ENCODE measurements at regions not wholly inside any gene's neighbourhood (a gene's known extent, or its start where the extent isn't known, plus 50 kb on each side); places are given as distances from the start of the nearest gene placed in this dataset.

DNA sequence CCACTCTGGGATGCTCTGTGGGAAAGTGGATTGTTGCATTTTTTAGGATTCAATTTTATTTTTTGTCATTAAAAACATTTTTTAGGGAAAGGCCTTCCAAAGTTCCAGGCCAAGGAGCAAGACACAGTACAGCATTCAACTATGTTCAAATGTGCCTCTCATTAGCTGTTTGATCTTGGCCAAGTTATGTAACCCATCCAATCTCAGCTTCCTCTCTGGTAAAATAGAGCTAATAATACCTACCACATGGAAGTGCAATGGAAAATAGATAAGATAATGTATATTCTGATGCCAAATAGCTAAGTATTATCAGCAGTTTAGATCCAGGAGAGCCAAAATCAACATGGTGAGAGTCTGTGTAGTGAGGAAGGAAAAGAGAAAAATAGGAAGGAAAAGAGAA lies 220.3 kb upstream of the SESN3 start:
- H3K9me3 ChIP-seq (ENCODE audit: control insufficient read depth, insufficient read depth, low read length), result 0 out of 2 replicates have a peak, but pooled peaks cover 1% of the 10 kb centered on the region
- no peak overlapping the region for H4K91ac ChIP-seq (ENCODE audit: insufficient read depth, low read depth, low read length)
- no peaks in the 10 kb centered on the region for H3K36me3 ChIP-seq (ENCODE audit: control insufficient read depth, insufficient read depth, low read length)
- intact Hi-C loops (cut with micrococcal nuclease) (no loop called here), in situ Hi-C loops (cut with MboI; ENCODE audit: low sequenced_read_pairs) (no loop called here), dilution Hi-C loops (cut with HindIII; ENCODE audit: low sequenced_read_pairs, unreplicated experiment) (no loop called here)
- ChIA-PET CTCF (interaction anchor here (1.0 kb wide), 1 partner anchor 95 kb away, joined by 4 read pairs; no protein-coding TSS in a partner anchor), POLR2A (ENCODE audit: unreplicated experiment) (no interaction called here)
- no peak overlapping the region for H3K4ac ChIP-seq (ENCODE audit: low read depth, low read length)
- H3K9me1 ChIP-seq (ENCODE audit: insufficient read depth, low read length), result no peaks in the 10 kb centered on the region
- no peak overlapping the region for H4K8ac ChIP-seq (ENCODE audit: low read depth in 2 of 2, low read length in 2 of 2)
- no peak overlapping the region for H2BK20ac ChIP-seq (ENCODE audit: low read depth, low read length)
- H3K79me1 ChIP-seq (ENCODE audit: low read depth in 1 of 2, low read length in 2 of 2), result no peaks in the 10 kb centered on the region
- no peak overlapping the region for H3K23ac ChIP-seq (ENCODE audit: low read depth, low read length)
- H2AK5ac ChIP-seq (ENCODE audit: low read depth, low read length), result no peak overlapping the region
- DNase-seq (no peak), ATAC-seq (ENCODE audit: low read depth) (no peak)
- no peak overlapping the region for H2AK9ac ChIP-seq (replicated peaks; ENCODE audit: low read depth, low read length, poor library complexity)
- H3K4me3 ChIP-seq (ENCODE audit: insufficient read depth, low read depth, low read length), result no peak overlapping the region
- no peak overlapping the region for H2AFZ ChIP-seq (replicated peaks; ENCODE audit: low read length, poor library complexity)
- H3K27ac ChIP-seq (ENCODE audit: insufficient read depth, low read length), result no peak overlapping the region
- no peak overlapping the region for H3K18ac ChIP-seq (ENCODE audit: low read depth, low read length)
- peaks cover 5% of the 10 kb centered on the region; the same call in 1 of the 2 replicates for H3K4me1 ChIP-seq (ENCODE audit: control insufficient read depth, insufficient read depth, low read length)
- H2BK5ac ChIP-seq (ENCODE audit: low read depth, low read length, poor library complexity, severe bottlenecking), result no peak overlapping the region
- no peak overlapping the region for H3K56ac ChIP-seq (ENCODE audit: extremely low read depth, insufficient read depth, low read length)
- H3K14ac ChIP-seq (replicated peaks; ENCODE audit: low read depth, low read length), result no peak overlapping the region
- no peak overlapping the region for H3K9ac ChIP-seq (ENCODE audit: low read depth, low read length)
- no peak overlapping the region for H2BK15ac ChIP-seq (ENCODE audit: low read depth, low read length)
- BruUV-seq (replicated peaks), result no TSS peak
- H3K4me2 ChIP-seq (ENCODE audit: low read depth, low read length), result no peak overlapping the region
- no peak overlapping the region for H2BK120ac ChIP-seq (ENCODE audit: low read depth, low read length)
- H4K20me1 ChIP-seq (ENCODE audit: insufficient read depth, low read length), result no peaks in the 10 kb centered on the region
- no peak overlapping the region for H4K5ac ChIP-seq (ENCODE audit: low read depth, low read length)
- H3K27me3 ChIP-seq (ENCODE audit: control insufficient read depth, insufficient read depth, low read length), result peaks cover 2% of the 10 kb centered on the region; the same call in 1 of the 2 replicates
- TF ChIP-seq POLR2A (IDR thresholded peaks at IDR 0.05; ENCODE audit: low read depth, low read length), result no peak
- TF ChIP-seq NFE2L2 (IDR thresholded peaks at IDR 0.05; ENCODE audit: low read depth, low read length), result no peak
- no peak for TF ChIP-seq CHD1 (IDR thresholded peaks at IDR 0.05; ENCODE audit: low read depth, low read length)
- TF ChIP-seq MXI1 (IDR thresholded peaks at IDR 0.05; ENCODE audit: borderline replicate concordance, low read depth, low read length), result no peak
- no peak for TF ChIP-seq FOS (IDR thresholded peaks at IDR 0.05; ENCODE audit: low read depth, low read length)
- TF ChIP-seq SMC3 (IDR thresholded peaks at IDR 0.05; ENCODE audit: low read depth, low read length), result no peak
- TF ChIP-seq RAD21 (IDR thresholded peaks at IDR 0.05; ENCODE audit: low read length), result no peak
- TF ChIP-seq, protein P1, sequence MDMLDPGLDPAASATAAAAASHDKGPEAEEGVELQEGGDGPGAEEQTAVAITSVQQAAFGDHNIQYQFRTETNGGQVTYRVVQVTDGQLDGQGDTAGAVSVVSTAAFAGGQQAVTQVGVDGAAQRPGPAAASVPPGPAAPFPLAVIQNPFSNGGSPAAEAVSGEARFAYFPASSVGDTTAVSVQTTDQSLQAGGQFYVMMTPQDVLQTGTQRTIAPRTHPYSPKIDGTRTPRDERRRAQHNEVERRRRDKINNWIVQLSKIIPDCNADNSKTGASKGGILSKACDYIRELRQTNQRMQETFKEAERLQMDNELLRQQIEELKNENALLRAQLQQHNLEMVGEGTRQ (IDR thresholded peaks at IDR 0.05; ENCODE audit: low read depth, low read length), result no peak
- TF ChIP-seq RCOR1 (IDR thresholded peaks at IDR 0.05; ENCODE audit: insufficient replicate concordance, low read length), result no peak
- TF ChIP-seq, protein P2, sequence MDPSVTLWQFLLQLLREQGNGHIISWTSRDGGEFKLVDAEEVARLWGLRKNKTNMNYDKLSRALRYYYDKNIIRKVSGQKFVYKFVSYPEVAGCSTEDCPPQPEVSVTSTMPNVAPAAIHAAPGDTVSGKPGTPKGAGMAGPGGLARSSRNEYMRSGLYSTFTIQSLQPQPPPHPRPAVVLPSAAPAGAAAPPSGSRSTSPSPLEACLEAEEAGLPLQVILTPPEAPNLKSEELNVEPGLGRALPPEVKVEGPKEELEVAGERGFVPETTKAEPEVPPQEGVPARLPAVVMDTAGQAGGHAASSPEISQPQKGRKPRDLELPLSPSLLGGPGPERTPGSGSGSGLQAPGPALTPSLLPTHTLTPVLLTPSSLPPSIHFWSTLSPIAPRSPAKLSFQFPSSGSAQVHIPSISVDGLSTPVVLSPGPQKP (IDR thresholded peaks at IDR 0.05; ENCODE audit: borderline replicate concordance, low read depth, low read length), result no peak
- TF ChIP-seq, protein P3, sequence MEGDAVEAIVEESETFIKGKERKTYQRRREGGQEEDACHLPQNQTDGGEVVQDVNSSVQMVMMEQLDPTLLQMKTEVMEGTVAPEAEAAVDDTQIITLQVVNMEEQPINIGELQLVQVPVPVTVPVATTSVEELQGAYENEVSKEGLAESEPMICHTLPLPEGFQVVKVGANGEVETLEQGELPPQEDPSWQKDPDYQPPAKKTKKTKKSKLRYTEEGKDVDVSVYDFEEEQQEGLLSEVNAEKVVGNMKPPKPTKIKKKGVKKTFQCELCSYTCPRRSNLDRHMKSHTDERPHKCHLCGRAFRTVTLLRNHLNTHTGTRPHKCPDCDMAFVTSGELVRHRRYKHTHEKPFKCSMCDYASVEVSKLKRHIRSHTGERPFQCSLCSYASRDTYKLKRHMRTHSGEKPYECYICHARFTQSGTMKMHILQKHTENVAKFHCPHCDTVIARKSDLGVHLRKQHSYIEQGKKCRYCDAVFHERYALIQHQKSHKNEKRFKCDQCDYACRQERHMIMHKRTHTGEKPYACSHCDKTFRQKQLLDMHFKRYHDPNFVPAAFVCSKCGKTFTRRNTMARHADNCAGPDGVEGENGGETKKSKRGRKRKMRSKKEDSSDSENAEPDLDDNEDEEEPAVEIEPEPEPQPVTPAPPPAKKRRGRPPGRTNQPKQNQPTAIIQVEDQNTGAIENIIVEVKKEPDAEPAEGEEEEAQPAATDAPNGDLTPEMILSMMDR (conservative IDR thresholded peaks at IDR 0.05; ENCODE audit: low read depth, low read length), result no peak
- no peak for TF ChIP-seq RFX5 (IDR thresholded peaks at IDR 0.05; ENCODE audit: low read depth, low read length)

Data from IMR-90 (cell line).